NCI-H187 treated with DMSO at 0.1 percent for 48 hours (cell line): ENCODE measurements at regions not wholly inside any gene's neighbourhood (a gene's known extent, or its start where the extent isn't known, plus 50 kb on each side); places are given as distances from the start of the nearest gene placed in this dataset.

Experiments used
- DNase-seq: peaks from one replicate; lab custom pipeline; 2025; lab: John Stamatoyannopoulos, UW

GRCh38 chr6:170212956-170213636, 77.8 kb downstream of the DLL1 start:
- no peak for DNase-seq

GRCh38 chr6:170212051-170212756, 78.7 kb downstream of the DLL1 start:
- DNase-seq: no peak

GRCh38 chr6:170211404-170212025, 79.4 kb downstream of the DLL1 start:
- DNase-seq: no peak

GRCh38 chr6:170210651-170211403, 80.1 kb downstream of the DLL1 start:
- no peak for DNase-seq

- no peak for DNase-seq
Measured at GRCh38 chr6:170210026-170210390, 80.9 kb downstream of the DLL1 start.

- DNase-seq: no peak
Measured at GRCh38 chr6:170209354-170210025, 81.4 kb downstream of the DLL1 start.

- no peak for DNase-seq
Measured at GRCh38 chr6:170208651-170209353, 82.1 kb downstream of the DLL1 start.

GRCh38 chr6:170208182-170208601, 82.7 kb downstream of the DLL1 start:
- DNase-seq: no peak

- DNase-seq: no peak
Measured at GRCh38 chr6:170207586-170208181, 83.2 kb downstream of the DLL1 start.

- DNase-seq: no peak
Measured at GRCh38 chr6:170206851-170207431, 83.9 kb downstream of the DLL1 start.

GRCh38 chr6:170206317-170206621, 84.6 kb downstream of the DLL1 start:
- no peak for DNase-seq

- no peak for DNase-seq
Measured at GRCh38 chr6:170205534-170206316, 85.2 kb downstream of the DLL1 start.

- no peak for DNase-seq
Measured at GRCh38 chr6:170205126-170205525, 85.8 kb downstream of the DLL1 start.

- no peak for DNase-seq
Measured at GRCh38 chr6:170203212-170203611, 87.7 kb downstream of the DLL1 start.

- no peak for DNase-seq
Measured at GRCh38 chr6:170202416-170203135, 88.3 kb downstream of the DLL1 start.

GRCh38 chr6:170201361-170201760, 89.5 kb downstream of the DLL1 start:
- DNase-seq: no peak

GRCh38 chr6:170200458-170200891, 90.4 kb downstream of the DLL1 start:
- no peak for DNase-seq

GRCh38 chr6:170199716-170200115, 91.2 kb downstream of the DLL1 start:
- DNase-seq: no peak

- no peak for DNase-seq
Measured at GRCh38 chr6:170198298-170198697, 92.6 kb downstream of the DLL1 start.
